LHCN-M2 (cell line): ENCODE measurements at regions not wholly inside any gene's neighbourhood (a gene's known extent, or its start where the extent isn't known, plus 50 kb on each side); places are given as distances from the start of the nearest gene placed in this dataset.

ENCODE experiments used
- DNase-seq: peaks from one replicate; pipeline ENCODE4 v3.0.0-alpha.2; 2012; ENCODE audit warnings: low read depth

GRCh38 chr20:42020316-42020715, 402.1 kb upstream of the CHD6 start:
- no peak for DNase-seq

GRCh38 chr20:42018979-42019378, 400.8 kb upstream of the CHD6 start:
- DNase-seq = no peak

GRCh38 chr20:42010090-42010489, 391.9 kb upstream of the CHD6 start:
- DNase-seq = no peak

- no peak for DNase-seq
Observed at GRCh38 chr20:42007251-42007650, 389.1 kb upstream of the CHD6 start.

- DNase-seq = no peak
Observed at GRCh38 chr20:42005211-42005610, 387.0 kb upstream of the CHD6 start.

- no peak for DNase-seq
Observed at GRCh38 chr20:42003380-42003779, 385.2 kb upstream of the CHD6 start.

GRCh38 chr20:41998539-41999341, 380.6 kb upstream of the CHD6 start:
- no peak for DNase-seq

- no peak for DNase-seq
Observed at GRCh38 chr20:41996951-41997350, 378.8 kb upstream of the CHD6 start.

GRCh38 chr20:41992481-41992880, 374.3 kb upstream of the CHD6 start:
- DNase-seq = no peak

- no peak for DNase-seq
Observed at GRCh38 chr20:41991412-41991811, 373.2 kb upstream of the CHD6 start.

- DNase-seq = no peak
Observed at GRCh38 chr20:41989935-41990635, 371.9 kb upstream of the CHD6 start.

GRCh38 chr20:41989039-41989679, 371.0 kb upstream of the CHD6 start:
- DNase-seq = no peak

- DNase-seq = no peak
Observed at GRCh38 chr20:41984031-41984430, 365.9 kb upstream of the CHD6 start.

- no peak for DNase-seq
Observed at GRCh38 chr20:41983159-41983558, 365.0 kb upstream of the CHD6 start.

- no peak for DNase-seq
Observed at GRCh38 chr20:41981746-41982145, 363.6 kb upstream of the CHD6 start.

- DNase-seq = no peak
Observed at GRCh38 chr20:41978875-41979274, 360.7 kb upstream of the CHD6 start.

- no peak for DNase-seq
Observed at GRCh38 chr20:41978246-41978790, 360.1 kb upstream of the CHD6 start.

GRCh38 chr20:41969656-41970055, 351.5 kb upstream of the CHD6 start:
- DNase-seq = no peak

- DNase-seq = no peak
Observed at GRCh38 chr20:41960166-41960565, 342.0 kb upstream of the CHD6 start.

- no peak for DNase-seq
Observed at GRCh38 chr20:41958391-41958790, 340.2 kb upstream of the CHD6 start.

- no peak for DNase-seq
Observed at GRCh38 chr20:41956338-41957074, 338.3 kb upstream of the CHD6 start.

- no peak for DNase-seq
Observed at GRCh38 chr20:41952166-41952565, 334.0 kb upstream of the CHD6 start.
